ENCODE measurements at regions not wholly inside any gene's neighbourhood (a gene's known extent, or its start where the extent isn't known, plus 50 kb on each side); places are given as distances from the start of the nearest gene placed in this dataset.
A peak's percentile ranks its signal among the peaks of the same experiment; 100 is the strongest.

DNA sequence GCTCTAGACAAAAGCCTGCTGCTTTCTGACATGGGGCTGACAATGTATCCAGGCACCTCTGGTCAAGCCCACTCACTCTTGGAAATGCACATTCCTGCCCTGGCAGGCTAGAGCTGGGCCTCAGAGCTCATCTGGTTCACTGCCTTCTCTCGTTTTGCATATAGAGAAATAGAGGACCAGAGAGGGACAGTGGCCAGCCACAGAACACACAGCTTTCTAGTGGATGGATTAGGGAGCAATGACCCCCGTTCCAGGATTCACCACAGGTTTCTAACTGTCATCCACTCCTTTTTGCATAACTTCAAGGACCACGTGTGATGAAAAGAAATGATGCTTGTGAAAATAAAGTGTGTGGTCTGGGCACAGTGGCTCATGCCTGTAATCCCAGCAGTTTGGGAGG lies 129.6 kb upstream of the IGSF21 start:
- DNase-seq (ENCODE audit: low spot score) = no peak

DNA sequence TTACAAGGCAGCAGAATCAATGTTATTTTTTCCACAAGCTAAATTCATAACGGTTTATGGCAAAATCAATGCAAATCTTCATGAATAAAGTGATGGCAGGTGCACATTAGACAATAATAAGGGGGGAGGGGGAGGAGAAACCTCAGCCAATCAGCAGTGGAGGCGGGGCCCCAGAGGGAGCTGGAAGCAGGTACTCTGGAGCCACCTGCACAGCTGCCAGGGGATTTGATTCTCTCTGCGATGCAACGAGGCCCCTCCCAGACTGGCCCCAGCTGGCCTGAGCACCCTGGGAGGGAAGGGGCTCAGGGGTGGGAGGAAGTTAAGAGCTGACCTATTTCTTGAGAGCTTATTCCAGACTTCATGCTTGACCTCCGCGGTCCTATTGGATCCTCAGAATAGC lies 127.8 kb upstream of the IGSF21 start:
- no peak for DNase-seq (ENCODE audit: low spot score)

DNA sequence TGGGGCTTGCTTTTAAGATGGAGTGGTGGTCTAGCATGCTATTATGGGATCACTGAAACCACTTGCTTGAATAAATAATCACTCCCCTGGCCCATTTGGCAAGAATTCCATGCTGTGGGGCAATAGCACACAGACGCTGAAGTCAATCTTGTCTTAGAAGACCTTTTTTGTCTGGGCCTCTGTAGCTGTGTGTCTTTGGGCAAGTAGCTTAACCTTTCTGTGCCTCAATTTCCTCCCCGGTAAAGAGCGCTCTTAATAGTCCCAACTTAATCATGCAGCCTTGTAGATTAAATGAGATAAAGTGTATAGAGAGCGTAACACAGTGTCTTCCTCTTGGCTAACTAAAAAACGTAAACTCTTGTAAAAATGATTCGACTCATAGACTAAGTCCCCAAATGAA lies 125.4 kb upstream of the IGSF21 start:
- DNase-seq (ENCODE audit: low spot score) = no peak

DNA sequence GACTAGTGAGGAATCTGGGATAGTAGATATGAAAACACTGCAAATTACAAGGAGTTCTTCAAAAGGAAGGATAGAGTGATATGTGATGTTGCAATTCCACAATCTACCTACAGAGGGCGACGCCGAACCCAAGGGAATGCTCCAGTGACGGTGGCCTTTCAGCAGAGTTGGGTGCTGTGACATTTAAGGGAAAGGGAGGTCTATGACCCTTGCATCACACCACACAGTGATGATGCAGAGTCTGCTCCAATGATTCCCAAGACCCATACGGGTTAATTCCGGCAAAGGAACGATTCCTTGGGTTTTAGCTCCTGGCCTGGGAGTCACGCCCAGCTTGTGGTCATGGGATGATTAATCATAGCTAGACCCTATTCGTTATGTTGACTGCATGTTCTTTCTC lies 123.0 kb upstream of the IGSF21 start:
- peak; percentile 21 for DNase-seq (ENCODE audit: low spot score)

DNA sequence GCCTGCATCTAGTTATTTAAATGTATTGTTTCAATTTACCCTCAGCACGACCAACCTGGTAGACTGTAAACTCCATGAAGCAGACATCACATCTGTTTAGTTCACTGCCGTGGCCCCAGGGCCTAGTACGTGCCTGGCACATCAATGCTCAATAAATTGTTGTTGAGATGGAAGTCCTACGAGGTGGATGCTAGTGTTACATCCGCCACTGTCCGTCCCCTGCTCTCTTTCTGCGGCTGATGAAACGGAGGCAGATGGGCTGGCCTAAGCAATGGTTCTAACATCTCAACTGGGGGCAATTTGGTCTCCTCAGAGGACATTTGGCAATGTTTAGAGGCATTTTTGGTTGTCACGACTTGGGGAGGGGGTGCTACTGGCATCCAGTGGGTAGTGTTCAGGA lies 121.4 kb upstream of the IGSF21 start:
- no peak for DNase-seq (ENCODE audit: low spot score)

DNA sequence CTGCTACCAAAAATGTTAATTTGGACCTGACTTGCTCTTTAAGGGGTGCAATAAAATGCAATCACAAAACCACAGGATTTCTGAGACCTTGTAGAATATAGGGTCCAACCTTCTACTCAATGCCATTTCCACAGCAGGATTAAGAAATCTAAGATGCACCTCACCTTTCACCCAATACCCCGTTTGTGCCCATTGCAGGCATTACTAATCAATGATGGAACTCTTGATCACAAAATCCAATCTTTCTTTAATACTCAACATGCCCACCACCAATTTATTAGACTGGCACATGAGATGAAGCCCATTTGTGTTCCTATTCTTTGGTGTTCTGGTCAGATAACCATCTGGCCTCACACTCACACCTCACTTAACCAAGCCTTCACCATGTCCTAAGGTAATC lies 117.2 kb upstream of the IGSF21 start:
- no peak for DNase-seq (ENCODE audit: low spot score)

DNA sequence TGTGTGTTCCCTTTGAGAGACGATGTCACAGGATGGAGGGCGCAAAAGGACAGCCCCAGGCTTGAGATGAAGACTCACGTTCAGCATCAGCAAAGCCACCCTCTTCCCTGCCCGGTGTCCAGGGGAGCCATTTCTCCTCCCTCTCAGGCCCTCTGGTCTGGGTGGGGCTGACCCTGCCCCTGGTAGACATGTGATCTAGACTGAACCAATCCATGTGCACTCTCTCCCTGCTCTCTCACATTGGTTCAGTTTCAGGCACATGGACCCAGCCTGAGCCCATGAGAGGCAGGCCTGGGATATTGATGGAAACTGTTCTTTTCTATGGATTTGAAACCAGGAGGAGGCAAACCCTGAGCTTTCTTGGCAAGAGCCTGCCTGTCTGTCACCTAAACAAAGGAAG lies 115.6 kb upstream of the IGSF21 start:
- no peak for DNase-seq (ENCODE audit: low spot score)

DNA sequence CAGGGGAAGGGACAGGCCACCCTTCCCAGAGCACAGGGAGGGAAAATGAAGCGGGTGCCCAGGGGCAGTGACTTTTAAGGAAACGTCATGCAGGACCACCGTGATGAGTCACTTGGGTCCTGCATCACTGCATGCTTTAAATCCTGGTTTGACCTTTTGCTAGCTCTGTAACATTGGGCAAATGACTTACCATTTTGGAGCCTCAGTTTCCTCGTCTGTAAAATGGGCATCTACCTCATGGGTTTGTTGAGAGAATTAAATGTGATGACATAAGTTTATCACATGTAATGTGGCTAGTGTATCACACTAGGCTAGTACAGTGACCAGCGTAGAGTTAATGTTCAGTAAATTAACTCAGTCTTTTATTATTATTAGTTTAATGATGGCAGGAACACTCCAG lies 114.8 kb upstream of the IGSF21 start:
- DNase-seq (ENCODE audit: low spot score) = no peak

DNA sequence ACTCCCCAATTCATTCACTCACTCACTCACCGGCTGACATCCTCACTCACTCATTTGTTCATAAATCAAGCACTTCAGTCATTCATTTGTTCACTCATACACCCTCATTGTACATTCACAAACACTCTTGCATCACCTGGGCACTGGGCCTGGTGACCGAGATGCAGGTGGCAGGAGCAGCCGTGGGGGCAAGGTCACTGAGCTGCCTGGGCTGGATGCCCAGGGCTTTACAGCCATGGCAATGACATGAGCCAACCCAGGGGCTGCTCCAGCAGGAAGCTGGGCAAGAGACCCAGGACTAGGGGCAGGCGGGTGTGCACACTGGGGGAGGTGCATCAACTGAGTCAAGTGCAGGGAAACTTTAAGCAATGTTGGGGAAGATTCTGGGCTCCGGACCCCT lies 113.6 kb upstream of the IGSF21 start:
- no peak for DNase-seq (ENCODE audit: low spot score)

DNA sequence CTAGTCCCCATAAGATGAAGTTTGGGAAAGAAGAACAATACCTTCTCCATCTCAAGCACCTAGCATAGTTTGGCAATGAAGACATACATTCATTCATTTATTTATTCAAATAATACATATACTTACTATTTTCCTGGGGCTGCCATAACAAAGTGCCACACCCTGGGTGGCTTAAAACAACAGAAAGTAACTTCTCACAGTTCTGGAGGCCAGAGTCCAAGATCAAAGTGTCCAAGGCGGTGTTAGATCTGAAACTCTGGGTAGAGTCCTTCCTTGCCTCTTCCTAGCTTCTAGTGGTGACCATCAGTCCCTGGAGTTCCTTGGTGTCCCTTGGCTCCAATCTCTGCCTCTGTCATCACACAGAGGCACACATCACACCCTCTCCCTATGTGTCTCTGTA lies 112.1 kb upstream of the IGSF21 start:
- no peak for DNase-seq (ENCODE audit: low spot score)

DNA sequence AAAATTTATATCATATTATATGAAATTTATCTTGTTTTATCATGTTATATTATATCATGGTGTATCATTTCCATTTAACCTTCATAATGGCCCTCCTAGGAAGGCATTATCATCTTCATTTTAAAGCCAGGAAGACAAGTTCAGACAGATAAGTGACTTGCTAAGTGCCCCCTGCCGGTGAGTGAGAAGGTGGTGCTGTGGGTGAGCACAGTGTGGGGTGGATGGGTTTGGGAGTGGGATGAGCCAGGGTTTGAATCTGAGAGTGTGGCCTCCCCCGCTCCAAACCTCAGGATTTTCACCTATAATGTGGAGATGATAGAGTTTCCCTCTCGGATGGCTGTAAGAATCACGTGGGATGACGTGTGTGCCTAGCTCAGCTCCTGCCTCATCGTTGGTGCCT lies 108.7 kb upstream of the IGSF21 start:
- no peak for DNase-seq (ENCODE audit: low spot score)

DNA sequence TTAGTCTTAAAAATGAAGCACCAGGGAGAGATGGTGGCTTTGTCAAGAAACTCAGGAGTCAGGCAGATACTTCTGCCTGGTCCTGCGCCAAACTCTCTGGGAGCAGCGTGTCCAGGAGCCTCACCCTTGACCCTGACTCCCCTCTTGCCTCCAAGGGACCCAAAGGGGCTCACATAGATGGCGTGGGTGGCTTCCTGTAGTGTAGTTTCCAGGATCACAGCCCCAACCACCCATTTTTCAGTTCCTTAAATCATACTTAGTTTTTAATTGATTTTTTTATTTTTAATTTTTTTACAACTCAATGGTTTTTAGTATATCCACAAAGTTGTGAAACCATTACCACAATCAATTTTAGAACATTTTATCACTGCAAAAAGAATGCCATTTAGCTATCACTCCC lies 107.7 kb upstream of the IGSF21 start:
- DNase-seq (ENCODE audit: low spot score) = no peak

DNA sequence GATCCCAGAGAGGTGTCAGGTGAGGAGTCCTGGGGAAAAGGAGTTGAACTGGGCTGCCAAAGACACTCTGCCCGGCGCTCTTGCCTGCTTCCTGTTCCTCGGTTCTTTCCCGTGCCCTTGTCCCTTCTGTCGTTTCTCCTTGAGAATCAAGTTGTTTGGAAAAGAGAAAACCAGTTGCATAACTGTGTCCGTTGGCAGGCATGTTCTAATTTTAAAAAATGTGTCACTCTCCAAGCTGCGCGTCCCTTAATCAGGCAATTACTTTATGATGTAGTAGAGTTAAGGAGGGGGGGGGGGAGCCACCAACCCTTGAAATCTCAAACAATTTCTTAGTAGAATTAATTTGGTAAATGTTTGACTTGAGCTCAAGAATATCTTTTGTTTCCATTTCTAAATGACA lies 105.9 kb upstream of the IGSF21 start:
- DNase-seq (ENCODE audit: low spot score) = no peak

DNA sequence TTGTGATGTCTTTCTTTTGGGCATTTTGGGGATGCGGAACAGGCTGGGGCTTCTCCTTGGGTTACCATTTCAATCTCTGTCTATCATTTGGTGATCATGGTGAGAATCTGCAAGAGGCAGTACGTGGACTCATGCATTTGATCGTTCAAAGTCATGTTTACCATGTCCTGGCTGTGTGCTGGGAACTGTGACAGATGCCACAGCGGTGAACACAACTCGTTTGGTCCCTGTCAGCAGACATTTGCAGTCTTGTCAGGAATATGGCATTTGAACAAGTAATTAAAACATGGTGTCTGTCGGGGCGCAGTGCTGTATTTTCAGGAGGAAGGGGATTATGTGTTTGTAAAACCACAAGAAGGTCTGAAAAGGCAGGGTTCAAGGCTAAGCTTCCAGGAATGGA lies 103.3 kb upstream of the IGSF21 start:
- DNase-seq (ENCODE audit: low spot score) = no peak

DNA sequence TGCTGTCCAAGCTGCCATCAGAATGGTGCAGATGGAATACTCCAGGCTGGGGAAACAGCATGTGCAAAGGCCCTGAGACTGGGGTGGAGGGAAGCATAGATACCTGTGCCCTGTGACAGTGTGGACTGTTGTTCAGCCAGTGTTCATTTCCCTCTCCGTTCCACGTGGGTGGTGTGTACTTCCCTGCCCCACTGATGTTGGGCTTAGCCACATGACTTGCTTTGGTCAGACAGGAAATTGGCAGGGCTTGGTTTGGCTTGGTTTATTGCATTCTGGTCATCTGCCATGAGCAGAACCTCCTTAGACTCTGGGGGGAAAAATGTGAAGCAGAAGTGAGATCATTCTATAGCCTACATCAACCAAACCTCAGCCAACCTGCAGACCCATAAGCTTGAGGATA lies 102.4 kb upstream of the IGSF21 start:
- DNase-seq (ENCODE audit: low spot score) = no peak

DNA sequence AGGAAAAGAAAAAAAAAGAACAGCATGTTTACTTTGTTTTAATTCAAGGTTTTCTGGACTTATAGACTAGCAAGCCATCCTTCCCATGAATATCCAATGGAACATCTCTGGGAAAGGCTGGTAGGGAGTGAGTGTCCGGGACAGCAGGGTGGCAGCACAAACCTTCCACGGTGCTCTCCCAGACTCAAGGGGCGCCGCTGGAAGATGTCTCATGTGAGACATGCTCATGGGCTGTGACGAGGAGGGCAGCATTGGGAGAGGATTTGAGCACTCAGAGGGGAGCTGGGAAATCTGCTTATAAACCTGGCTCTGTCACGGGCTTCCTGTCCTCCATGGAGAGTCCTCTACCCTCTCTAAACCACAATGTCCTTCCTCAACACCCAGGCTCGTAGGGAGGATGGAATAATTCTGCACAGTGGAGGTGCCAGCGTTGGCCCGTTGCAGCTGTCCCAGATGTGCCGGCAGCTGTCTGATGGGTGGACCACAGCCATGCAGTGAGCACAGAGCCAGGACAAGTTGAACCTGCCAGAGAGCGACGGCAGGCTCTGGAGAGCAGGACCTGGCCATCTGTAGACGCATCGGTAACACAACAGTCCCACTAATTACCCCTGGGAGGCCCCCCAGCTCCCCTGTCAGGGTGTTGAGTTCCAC lies 100.1 kb upstream of the IGSF21 start:
- no peak for DNase-seq (ENCODE audit: low spot score)

DNA sequence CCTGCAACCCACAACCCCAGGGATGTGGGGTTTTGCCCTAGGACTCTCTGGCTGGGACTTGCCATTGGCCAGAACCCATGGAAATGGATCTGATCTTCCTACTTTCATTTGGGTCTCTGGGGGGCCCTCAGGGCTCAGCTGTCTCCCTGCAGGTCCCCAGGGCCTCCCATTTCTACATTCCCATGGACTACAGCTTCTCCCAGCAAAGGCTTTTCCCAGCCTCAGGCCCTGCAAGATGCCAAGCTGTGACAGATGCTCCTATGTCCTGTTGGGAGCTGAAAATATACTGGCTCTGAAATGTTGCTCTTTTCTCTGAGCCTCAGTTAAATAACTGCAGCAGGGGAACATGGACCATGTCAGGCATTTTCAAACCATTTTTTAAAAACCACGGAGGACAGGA lies 99.5 kb upstream of the IGSF21 start:
- no peak for DNase-seq (ENCODE audit: low spot score)

DNA sequence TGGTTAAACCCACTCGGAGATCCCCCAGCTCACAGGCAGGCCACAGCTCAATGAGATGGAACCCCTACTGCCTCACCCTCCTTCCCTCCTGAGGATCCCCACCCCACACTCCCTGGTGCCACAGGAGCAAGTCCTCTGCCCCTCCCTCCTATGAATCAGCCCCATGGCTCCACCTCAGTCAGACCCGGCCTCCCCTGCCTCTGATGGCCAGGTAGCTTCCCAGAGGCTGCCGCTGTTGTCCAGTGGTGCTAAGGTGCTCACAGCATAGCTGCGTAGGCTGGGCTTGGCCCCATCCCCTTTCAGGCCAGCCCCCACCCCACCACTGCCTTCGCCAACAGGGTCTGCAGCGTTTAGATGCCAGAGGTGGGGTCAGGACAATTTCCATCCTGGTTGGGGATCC lies 98.5 kb upstream of the IGSF21 start:
- no peak for DNase-seq (ENCODE audit: low spot score)

DNA sequence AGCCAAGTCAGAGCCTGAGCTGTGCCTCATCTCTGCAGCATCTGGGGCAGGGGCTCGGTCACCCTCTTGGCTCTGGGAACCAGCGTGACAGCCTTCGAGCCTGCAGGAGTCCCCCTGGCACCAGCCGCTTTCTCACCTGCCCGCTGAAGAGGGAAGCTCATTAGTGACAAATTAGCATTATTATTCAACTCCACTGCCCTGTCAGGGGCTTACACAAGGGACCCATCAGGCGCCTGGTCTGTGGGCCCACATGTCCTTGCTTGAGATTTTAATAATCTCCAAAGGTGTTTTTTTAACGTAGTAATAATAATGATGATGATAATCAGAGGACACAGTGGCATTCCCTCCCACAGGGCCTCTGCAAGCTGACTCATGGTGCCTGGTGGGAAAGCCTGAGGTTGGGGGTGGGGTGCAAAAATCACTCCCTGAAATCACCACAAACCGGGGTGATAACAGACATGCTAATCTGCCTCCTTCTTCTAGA lies 98.1 kb upstream of the IGSF21 start:
- no peak for DNase-seq (ENCODE audit: low spot score)

DNA sequence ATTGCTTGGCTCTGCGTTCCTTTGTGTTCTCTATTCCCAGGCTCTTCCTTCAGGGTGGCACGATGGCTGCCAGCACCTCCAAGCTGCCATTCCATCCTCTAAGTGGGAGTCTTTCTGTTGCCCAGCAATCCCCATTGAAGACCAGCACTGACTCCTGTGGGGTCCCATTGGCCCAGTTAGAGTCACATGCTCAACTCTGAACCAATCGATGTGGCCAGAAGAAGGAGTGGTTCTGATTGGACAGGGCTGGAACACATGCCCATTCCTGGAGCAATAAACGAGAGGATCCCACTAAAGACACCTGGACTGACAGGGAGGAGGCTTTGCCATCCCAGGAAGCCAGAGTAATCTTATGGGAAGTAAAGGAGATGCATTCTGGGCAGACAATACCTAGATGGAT lies 97.2 kb upstream of the IGSF21 start:
- no peak for DNase-seq (ENCODE audit: low spot score)

DNA sequence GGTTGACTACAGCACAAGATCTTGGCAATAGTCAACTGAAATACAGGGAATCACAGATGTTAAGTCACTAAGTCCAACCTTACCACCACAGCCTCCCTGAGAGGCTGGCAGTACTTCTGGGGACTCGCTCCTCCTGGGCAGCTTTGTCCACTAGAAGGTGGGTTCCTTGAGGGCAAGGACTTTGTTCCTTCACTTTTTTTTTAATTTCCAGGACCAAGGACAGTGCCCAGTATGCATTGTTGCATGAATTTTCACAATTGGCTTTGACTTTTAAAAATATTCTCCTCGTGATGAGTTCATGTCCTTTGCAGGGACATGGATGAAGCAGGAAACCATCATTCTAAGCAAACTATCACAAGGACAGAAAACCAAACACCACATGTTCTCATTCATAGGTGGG lies 96.7 kb upstream of the IGSF21 start:
- no peak for DNase-seq (ENCODE audit: low spot score)

DNA sequence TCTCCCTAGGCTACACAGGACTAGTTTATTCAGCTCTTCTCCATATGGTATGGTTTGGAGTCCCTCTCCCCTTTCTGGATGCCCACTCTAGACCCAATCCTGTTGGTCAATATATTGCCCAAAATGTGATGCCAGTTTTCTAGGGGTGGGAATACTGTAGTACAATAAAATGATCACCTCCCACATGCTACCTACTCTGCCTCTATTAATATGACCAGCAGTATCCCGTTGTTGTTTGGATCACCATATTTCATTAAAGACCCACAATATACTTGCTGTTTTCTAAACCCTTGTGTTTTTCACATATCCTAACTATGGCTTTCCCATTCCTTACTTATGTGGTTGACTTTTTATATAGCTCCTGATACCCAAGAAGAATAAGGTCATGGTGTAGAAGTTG lies 95.9 kb upstream of the IGSF21 start:
- no peak for DNase-seq (ENCODE audit: low spot score)

DNA sequence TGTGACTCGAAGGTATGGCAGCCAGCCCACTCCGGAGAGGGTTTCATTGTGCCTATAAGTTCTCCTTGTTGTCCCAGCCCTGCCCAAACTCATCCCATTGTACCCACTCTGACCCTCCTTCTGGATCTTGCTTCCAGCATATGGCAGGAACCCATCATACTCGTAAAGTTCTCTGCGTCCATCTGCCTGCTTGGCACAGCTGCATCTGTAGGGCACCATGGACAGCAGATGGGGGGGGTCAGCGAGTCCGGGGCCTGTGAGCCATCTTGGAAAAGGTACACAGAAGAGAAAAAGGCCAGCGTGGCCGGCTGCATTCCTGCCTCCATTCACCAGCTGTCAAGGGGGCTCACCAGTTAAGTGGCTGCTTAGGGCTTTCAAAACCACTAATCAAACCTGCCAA lies 94.9 kb upstream of the IGSF21 start:
- DNase-seq (ENCODE audit: low spot score) = no peak

DNA sequence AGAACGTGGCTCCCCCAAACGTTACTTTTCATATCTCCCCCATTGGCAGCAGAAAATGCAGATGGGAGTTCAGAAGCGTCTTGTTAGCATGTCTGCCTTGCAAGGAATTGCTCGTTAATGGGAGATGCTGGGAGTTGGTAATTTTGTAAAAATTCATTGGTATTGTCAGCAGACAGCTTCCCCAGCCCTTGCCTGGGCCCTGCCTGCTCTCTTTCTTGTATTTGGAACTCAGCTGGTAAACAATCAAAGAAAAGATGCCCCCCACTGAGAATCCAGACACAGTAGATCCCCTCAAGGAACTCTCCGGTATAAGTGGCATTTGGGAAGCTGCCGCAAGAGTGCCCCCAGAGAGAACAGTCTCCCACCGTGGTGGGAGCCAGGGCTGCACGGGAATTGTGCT lies 94.4 kb upstream of the IGSF21 start:
- no peak for DNase-seq (ENCODE audit: low spot score)

DNA sequence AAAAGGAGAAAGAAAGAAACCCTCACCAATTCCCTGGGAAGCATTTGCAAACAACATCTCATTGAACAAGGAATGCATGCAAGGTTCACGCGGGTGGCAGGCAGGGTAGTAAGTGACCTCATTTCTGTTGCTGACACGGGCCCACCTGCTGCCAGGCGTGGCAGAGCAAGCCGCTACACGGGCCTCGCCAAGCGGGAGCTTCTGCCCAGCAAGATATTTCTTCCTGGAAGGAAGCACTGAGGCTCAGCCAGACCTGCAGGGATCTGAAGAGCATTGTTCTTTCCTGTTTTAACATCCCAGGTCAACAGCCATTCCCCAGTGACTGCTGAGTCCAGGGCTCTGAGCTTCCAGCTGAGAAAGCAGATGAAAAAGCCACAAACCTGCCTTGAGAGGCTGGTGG lies 91.9 kb upstream of the IGSF21 start:
- DNase-seq (ENCODE audit: low spot score) = no peak
